Stimulated activated naive CD4-positive, alpha-beta T cell (primary cell): ENCODE measurements at regions not wholly inside any gene's neighbourhood (a gene's known extent, or its start where the extent isn't known, plus 50 kb on each side); places are given as distances from the start of the nearest gene placed in this dataset.

Source experiments
- DNase-seq, 6 experiments: peaks; one replicate each; lab custom pipeline; 2025; lab: John Stamatoyannopoulos, UW

- DNase-seq: no peak
Measured at GRCh38 chr3:178455946-178456345, 80.3 kb upstream of the KCNMB2 start.

GRCh38 chr3:178456621-178457285 lies 79.5 kb upstream of the KCNMB2 start:
- DNase-seq: no peak

GRCh38 chr3:178457511-178457910 lies 78.7 kb upstream of the KCNMB2 start:
- DNase-seq: no peak

DNA sequence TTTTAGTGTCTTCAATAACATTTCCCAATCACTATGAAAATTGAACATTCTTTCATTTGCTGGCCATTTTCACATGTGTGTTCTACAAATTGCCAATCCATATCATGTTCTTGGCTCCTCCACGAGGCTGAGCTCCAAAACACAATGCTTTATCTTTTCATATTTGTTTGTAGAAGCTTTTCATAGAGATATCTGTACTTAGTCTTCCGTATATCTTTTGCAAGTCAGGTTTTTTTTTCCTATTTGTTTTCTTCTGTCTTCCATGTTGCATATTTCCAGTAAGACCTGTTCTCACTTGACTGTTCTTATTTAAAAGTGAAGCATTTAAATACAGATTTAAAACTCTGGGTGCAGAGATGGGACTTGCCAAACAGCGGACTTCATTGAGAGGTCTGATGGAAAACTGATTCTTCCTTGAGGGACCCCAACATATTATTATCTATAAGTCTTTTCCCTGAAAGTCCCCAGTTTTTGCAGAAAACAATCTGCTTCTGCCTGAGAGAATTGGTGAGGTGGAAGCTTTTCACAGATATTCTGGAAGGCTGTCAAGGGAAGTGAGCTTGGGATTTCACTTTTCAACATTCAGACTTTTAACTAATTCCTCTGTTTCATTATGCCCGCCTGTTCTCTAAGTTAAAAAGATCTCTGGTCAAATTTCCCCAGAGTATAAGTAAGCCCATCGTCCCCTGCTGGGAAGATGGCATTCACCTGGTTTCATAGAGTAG lies 77.8 kb upstream of the KCNMB2 start:
- no peak for DNase-seq

DNA sequence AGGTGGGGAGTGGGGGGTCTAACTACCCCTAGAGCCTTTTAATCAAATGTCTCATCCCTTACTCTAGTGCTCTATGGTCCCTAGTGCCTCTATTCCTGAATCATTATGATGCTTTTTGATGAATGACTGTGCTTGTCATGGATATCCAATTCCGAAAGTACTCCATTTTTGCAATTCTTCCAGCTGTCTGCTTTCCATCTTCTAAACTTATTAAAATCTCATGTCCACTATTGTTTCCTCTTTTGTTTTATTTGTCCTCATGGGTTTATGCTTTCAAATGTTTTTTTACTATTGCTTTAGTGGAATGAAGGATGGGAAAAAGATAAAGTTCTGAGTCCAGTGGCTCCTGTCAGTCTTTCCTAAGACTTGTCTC lies 77.2 kb upstream of the KCNMB2 start:
- no peak for DNase-seq

DNA sequence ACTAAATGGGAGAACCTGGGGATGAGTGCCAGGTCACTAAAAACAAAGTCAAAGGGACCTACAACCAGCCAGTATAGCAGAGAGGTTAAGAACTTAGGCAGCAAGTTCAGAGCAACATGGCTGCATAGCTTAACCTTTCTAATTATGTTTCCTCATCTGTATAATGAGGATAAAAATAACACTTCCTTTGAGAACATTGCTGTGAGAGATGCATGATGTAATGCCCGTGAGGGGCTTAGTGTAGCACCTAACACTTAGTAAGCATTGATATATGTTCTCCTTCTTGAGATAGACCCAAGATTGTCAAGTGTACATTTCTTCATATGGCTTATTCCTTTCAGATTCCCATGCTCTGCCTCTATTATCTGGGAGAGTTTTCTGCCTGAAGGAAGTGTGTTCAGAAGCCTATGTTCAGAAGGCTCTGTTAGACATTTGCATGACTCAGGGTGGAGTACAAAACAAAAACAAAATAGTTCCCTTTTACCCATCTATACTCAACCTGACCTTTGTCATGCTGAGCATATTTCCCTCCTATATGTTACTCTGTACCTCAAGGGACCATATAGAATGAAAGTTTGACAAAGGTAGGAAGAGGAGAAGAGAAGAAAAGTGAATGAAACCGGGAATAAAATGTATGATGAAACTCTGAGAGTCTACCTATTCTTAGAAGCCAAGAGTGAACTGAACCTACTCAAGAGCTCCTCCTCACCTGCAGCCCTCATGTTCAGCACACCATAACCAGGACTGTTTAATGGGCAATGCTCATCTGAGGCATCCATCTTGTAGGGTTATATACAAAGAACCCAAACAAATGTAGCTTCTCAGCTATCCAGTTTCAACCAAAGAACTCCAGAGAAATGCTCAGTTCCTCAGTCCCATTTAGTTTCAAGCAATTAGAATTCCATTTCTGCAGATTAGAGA lies 70.7 kb upstream of the KCNMB2 start:
- no peak for DNase-seq

DNA sequence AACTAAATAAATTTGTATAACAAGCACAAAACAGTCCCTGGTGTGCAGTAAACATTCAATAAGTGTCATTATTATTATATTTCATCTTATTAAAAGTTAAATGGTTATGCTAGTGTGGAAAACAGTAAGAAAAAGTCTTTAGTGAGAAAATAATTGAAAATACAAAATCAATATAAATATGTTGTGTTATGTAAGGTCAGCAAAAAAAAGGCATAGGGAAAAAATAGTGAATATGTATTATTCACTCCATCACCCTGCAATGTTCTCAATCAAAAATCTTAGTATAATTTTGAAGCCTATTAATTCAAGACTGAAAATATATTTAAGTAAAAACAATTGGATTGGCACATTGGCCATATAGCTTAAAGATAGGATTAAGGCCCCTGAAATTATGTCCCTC lies 63.3 kb upstream of the KCNMB2 start:
- DNase-seq: no peak

DNA sequence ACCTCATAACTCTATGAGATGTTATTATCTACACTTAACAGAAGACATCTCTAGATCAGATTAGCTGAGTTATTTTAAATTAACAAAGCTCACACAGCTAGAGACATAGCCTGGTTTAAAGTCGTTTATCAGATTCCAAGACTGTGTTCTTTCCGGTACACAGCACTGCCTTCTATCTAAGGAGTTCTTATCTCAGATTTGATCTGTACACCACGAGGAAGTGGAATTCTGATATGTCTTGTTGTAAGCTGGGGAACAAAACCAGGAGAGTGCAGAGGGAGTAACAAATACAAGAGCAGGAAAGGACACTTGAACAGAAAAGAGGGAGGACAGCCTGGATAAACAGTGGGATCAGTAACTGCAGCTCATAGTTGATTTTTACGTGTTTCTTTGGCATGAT lies 61.7 kb upstream of the KCNMB2 start:
- no peak for DNase-seq

GRCh38 chr3:178475062-178475461 lies 61.2 kb upstream of the KCNMB2 start:
- no peak for DNase-seq

- no peak for DNase-seq
Measured at GRCh38 chr3:178476886-178477285, 59.4 kb upstream of the KCNMB2 start.

- DNase-seq: no peak
Measured at GRCh38 chr3:178479446-178479845, 56.8 kb upstream of the KCNMB2 start.

GRCh38 chr3:178479860-178480259 lies 56.4 kb upstream of the KCNMB2 start:
- no peak for DNase-seq

GRCh38 chr3:178480274-178480673 lies 56.0 kb upstream of the KCNMB2 start:
- DNase-seq: no peak

GRCh38 chr3:178480795-178481194 lies 55.4 kb upstream of the KCNMB2 start:
- DNase-seq: no peak

- no peak for DNase-seq
Measured at GRCh38 chr3:178482981-178483380, 53.3 kb upstream of the KCNMB2 start.

DNA sequence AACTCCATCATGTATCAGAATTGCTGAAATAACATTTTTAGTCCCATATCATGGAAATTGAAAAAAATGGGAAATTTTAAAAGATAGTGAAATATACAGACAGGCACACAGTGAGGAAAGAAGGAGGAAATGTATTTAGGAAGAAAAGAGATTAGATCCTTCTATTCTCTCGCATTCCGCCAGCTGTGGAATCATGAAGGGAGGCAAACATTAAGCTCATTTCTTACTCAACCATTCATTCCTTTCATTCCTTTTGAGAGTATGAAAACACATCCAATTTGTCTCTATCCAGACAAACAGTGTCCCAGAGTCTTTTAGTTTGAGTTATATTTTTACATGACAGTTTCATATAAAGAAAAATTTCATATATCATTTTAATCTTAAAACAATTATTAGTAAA lies 52.5 kb upstream of the KCNMB2 start:
- DNase-seq: no peak

GRCh38 chr3:178485756-178486155 lies 50.5 kb upstream of the KCNMB2 start:
- no peak for DNase-seq
